Aorta (tissue), 5 donors: ENCODE measurements at regions not wholly inside any gene's neighbourhood (a gene's known extent, or its start where the extent isn't known, plus 50 kb on each side); places are given as distances from the start of the nearest gene placed in this dataset.

Experiments
- ATAC-seq: fragments of 200-7000 bp; cut with Tn5 transposase; one replicate; pipeline ENCODE4 v1.9.1; 2022; ENCODE audit warnings: moderate library complexity; ENCODE audit not compliant: low FRiP score
- DNase-seq, 2 donors: peaks; one replicate each; pipeline ENCODE4 v3.0.0-alpha.2; 2020
- H3K27ac ChIP-seq, 2 donors: one replicate each; pipeline ENCODE4 v1.5.1; 2013; ENCODE audit warnings: low read length in 2 of 2, mild to moderate bottlenecking in 2 of 2, moderate library complexity in 2 of 2, control low read depth in 1 of 2, inconsistent platforms in 1 of 2, low read depth in 1 of 2
- H3K27me3 ChIP-seq, 2 donors: one replicate each; pipeline ENCODE4 v1.6.1; 2013; ENCODE audit warnings: control low read depth in 1 of 2, low read length in 1 of 2, mild to moderate bottlenecking in 1 of 2, moderate library complexity in 1 of 2; ENCODE audit not compliant: insufficient read depth in 2 of 2, control insufficient read depth in 1 of 2
- H3K36me3 ChIP-seq, 2 donors: one replicate each; pipeline ENCODE4 v1.6.1; 2013; ENCODE audit warnings: control low read depth in 1 of 2, low read length in 1 of 2, mild to moderate bottlenecking in 1 of 2; ENCODE audit not compliant: insufficient read depth in 2 of 2, control insufficient read depth in 1 of 2
- H3K4me1 ChIP-seq, 2 donors: one replicate each; pipeline ENCODE4 v1.6.1; 2013; ENCODE audit warnings: low read length in 2 of 2, control low read depth in 1 of 2, mild to moderate bottlenecking in 1 of 2, moderate library complexity in 1 of 2; ENCODE audit not compliant: insufficient read depth in 2 of 2, control insufficient read depth in 1 of 2
- H3K4me3 ChIP-seq, 2 donors: one replicate each; pipeline ENCODE4 v1.5.1; 2013; ENCODE audit warnings: low read length in 2 of 2, control low read depth in 1 of 2, mild to moderate bottlenecking in 1 of 2
- H3K9me3 ChIP-seq: one replicate; pipeline ENCODE4 v1.6.1; 2013; ENCODE audit warnings: mild to moderate bottlenecking, low read length; ENCODE audit not compliant: control insufficient read depth
- WGBS, 2 donors: extraction: QIAGEN DNeasy Blood & Tissue Kit; methylation state at CpG; one replicate each; pipeline ENCODE4 v1.1.7; 2013; 5-methylcytosine and 5-hydroxymethylcytosine counted together
- intact Hi-C, 2 donors: fragments of 100-400 bp; cut with DNase I; formaldehyde crosslinking; loops; one replicate each; pipeline versions ENCODE4 v1.14.2 to v1.15.0; 2022
- donor health status: healthy with polysubstance abuse.
- donor health status: Bipolar disorder and iron deficiency.
- donor health status: DM: no; HTN: no; CAD: no.
- donor health status: DM: no; HTN: no; CAD: no.
- donor health status: DM: yes; HTN: yes; CAD: no.

GRCh38 chr20:22499515-22500166, 84.7 kb downstream of the FOXA2 start:
- Histone ChIP-seq H3K27me3 (no peaks in the 10 kb centered on the region), H3K9me3 (no peaks in the 10 kb centered on the region), H3K27ac (no peak overlapping the region), H3K36me3 (no peaks in the 10 kb centered on the region), H3K4me3 (no peak overlapping the region), H3K4me1 (no peaks in the 10 kb centered on the region)
- ATAC-seq (no peak), DNase-seq (no peak)
- intact Hi-C loops: no loop called here
- 63 to 64% methylated on average over 10 of the region's 10 CpGs for WGBS, 2 donors

- Histone ChIP-seq H3K27me3 (no peaks in the 10 kb centered on the region), H3K27ac (no peak overlapping the region), H3K4me1 (no peaks in the 10 kb centered on the region), H3K4me3 (no peak overlapping the region), H3K9me3 (no peaks in the 10 kb centered on the region), H3K36me3 (no peaks in the 10 kb centered on the region)
- WGBS, 2 donors: 71 to 77% methylated on average over 3 of the region's 3 CpGs
- DNase-seq (no peak), ATAC-seq (no peak)
- intact Hi-C loops: no loop called here
Observed at GRCh38 chr20:22496817-22497216, 87.6 kb downstream of the FOXA2 start.

DNA sequence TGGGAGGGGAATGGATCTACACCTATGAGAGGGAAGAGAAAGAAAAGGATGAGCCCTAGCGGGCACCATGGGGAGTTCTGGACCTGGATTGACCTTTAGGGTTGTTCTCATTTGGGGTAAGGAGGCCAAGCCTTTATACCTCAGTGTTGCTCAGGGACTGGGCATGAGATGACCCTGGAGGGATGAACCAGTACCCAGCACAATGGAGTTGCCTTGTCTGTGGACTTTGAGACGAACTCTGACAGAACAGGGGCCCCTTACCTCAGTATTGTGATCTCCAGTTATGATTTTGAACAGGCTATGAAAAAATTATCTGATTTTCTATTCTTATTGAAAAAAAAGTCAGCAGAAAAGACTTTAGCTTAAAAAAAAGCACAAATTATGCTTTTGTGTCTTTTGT, 88.6 kb downstream of the FOXA2 start:
- H3K36me3 ChIP-seq: no peaks in the 10 kb centered on the region
- WGBS, 2 donors: 69 to 79% methylated on average over 2 of the region's 2 CpGs
- DNase-seq (no peak), ATAC-seq (no peak)
- intact Hi-C loops: no loop called here
- H3K4me3 ChIP-seq: no peak overlapping the region
- no peak overlapping the region for H3K27ac ChIP-seq
- H3K4me1 ChIP-seq: no peaks in the 10 kb centered on the region
- H3K9me3 ChIP-seq: no peaks in the 10 kb centered on the region
- no peaks in the 10 kb centered on the region for H3K27me3 ChIP-seq

DNA sequence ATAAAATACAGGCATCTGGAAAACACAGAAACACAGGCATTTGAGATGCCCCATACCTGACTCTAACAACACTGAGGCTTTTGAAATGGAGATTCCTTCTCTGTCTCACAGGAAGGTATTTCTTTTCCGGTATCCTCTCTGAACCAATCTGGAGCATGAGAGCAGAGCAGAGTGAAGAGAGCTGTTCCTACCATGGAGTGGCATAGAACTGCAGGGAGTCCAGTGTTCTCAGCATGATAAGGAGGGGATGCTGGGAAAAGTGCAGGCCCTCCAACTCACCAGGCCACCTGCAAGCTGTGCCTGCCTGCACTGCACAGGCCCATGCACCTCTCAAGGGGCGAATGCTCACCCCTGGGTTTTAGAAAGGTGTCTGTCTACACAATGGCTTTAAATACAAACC, 89.2 kb downstream of the FOXA2 start:
- WGBS, 2 donors: 85 to 86% methylated on average over 2 of the region's 2 CpGs
- DNase-seq (no peak), ATAC-seq (no peak)
- H3K36me3 ChIP-seq: no peaks in the 10 kb centered on the region
- H3K4me1 ChIP-seq: no peaks in the 10 kb centered on the region
- H3K4me3 ChIP-seq: no peak overlapping the region
- no peaks in the 10 kb centered on the region for H3K27me3 ChIP-seq
- no peak overlapping the region for H3K27ac ChIP-seq
- H3K9me3 ChIP-seq: no peaks in the 10 kb centered on the region
- intact Hi-C loops: no loop called here

- Histone ChIP-seq H3K4me1 (no peaks in the 10 kb centered on the region), H3K9me3 (no peaks in the 10 kb centered on the region), H3K36me3 (no peaks in the 10 kb centered on the region), H3K4me3 (no peak overlapping the region), H3K27me3 (no peaks in the 10 kb centered on the region), H3K27ac (no peak overlapping the region)
- no peak for DNase-seq
- intact Hi-C loops: no loop called here
- 83 to 84% methylated on average over 2 of the region's 2 CpGs for WGBS, 2 donors
- no peak for ATAC-seq
Observed at GRCh38 chr20:22492497-22492896, 91.9 kb downstream of the FOXA2 start.

GRCh38 chr20:22491194-22491505, 93.2 kb downstream of the FOXA2 start:
- no peaks in the 10 kb centered on the region for H3K9me3 ChIP-seq
- intact Hi-C loops: no loop called here
- no peaks in the 10 kb centered on the region for H3K27me3 ChIP-seq
- no peak overlapping the region for H3K4me3 ChIP-seq
- no peak for DNase-seq
- H3K27ac ChIP-seq: no peak overlapping the region
- H3K4me1 ChIP-seq: no peaks in the 10 kb centered on the region
- ATAC-seq: no peak
- WGBS, 2 donors: 67 to 72% methylated on average over 3 of the region's 3 CpGs
- H3K36me3 ChIP-seq: no peaks in the 10 kb centered on the region

- no peak overlapping the region for H3K4me3 ChIP-seq
- no peak for DNase-seq
- H3K27ac ChIP-seq: no peak overlapping the region
- no peaks in the 10 kb centered on the region for H3K27me3 ChIP-seq
- H3K36me3 ChIP-seq: no peaks in the 10 kb centered on the region
- no peaks in the 10 kb centered on the region for H3K9me3 ChIP-seq
- no peak for ATAC-seq
- intact Hi-C loops: no loop called here
- WGBS, 2 donors: 37% methylated on average over 23 of the region's 23 CpGs
- no peaks in the 10 kb centered on the region for H3K4me1 ChIP-seq
Observed at GRCh38 chr20:22490287-22491193, 93.8 kb downstream of the FOXA2 start.

DNA sequence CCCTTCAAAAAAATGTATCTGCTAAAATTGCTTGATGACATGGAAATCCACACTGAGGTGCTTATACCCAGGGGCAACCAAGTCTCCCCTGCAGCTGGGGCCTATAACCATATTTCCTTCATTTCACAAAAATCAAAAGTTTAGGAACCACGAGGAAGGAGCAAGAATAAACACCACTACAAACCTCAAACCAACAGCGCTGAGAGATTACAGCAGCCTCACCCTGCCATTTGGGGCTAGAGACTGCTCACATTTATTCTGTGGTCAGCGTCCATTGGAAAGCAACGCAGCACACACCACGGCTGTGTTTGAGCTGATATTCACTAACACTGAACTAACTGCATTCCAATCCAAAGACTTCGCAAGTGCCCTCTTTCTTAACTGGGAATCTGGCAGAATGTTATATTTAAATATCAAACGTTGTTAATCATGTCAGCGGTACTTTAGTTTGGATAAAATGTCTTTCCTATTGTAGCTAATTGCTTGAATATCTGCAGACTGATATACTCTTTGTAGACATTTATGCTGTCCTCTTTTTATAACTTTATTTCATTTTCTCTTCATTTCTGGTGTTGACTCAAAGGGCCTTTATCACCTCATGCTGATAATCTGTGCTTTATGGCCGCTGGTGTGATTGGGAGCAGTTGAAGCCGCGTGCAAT, 94.6 kb downstream of the FOXA2 start:
- ATAC-seq (no peak), DNase-seq (no peak)
- Histone ChIP-seq H3K36me3 (no peaks in the 10 kb centered on the region), H3K27me3 (no peaks in the 10 kb centered on the region), H3K27ac (no peak overlapping the region), H3K4me3 (no peak overlapping the region), H3K4me1 (no peaks in the 10 kb centered on the region), H3K9me3 (no peaks in the 10 kb centered on the region)
- intact Hi-C loops: no loop called here
- WGBS, 2 donors: 49 to 51% methylated on average over 11 of the region's 11 CpGs

DNA sequence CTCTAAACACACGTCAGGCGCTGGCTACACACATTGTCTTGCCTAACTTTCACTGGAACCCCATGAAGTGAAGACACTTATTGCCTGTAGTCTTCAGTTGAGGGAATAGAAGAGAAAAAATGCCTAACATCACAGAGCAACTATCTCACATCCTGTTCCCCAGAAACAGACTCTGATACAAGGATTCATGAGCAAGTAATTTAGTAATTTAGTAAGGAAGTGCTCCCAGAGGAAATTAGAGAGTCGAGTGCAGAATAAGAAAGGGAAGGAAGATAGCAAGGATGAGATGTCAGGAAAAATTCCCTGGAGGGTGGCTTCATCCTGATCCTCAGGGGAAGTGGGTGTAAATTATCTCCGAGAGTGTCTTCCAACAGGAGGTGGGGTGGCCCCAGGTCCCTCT, 104.0 kb downstream of the FOXA2 start:
- H3K36me3 ChIP-seq: no peaks in the 10 kb centered on the region
- intact Hi-C loops: no loop called here
- peaks cover 0 to 1% of the 10 kb centered on the region in 2 donors for H3K27me3 ChIP-seq
- no peak overlapping the region for H3K27ac ChIP-seq
- H3K9me3 ChIP-seq: peaks cover 1% of the 10 kb centered on the region
- H3K4me1 ChIP-seq: no peaks in the 10 kb centered on the region
- ATAC-seq (no peak), DNase-seq (no peak)
- no peak overlapping the region for H3K4me3 ChIP-seq
- 59 to 63% methylated on average over 4 of the region's 4 CpGs for WGBS, 2 donors
